T1000 (cell line): ENCODE measurements at regions not wholly inside any gene's neighbourhood (a gene's known extent, or its start where the extent isn't known, plus 50 kb on each side); places are given as distances from the start of the nearest gene placed in this dataset.
"Not testable (repeated sequence)": the region's sequence is repeated elsewhere in the genome, so short reads cannot be mapped to it uniquely, and the experiment has no call there.

ENCODE experiments used
- DNase-seq: peaks from one replicate; lab custom pipeline; 2025; ENCODE audit warnings: mixed read lengths; lab: John Stamatoyannopoulos, UW

- no peak for DNase-seq
These were observed 90.8 kb upstream of the CMC1 start for GRCh38 chr3:28150465-28151206.

DNA sequence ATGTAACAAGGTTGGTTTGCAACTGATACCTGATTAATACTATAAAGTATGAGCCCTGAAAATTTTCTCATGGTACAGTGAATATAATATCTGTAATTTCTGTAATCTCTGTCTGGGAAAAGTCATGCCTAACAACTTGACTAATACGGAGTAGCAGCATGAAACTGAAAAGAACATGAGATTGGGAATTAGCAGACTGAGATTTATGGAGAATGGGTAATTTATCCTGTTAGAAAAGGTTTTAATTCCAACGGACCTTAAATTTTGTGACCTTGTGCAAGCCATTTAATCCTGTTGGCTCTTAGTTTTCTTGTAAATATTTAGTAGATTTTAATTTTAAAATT lies 90.2 kb upstream of the CMC1 start:
- no peak for DNase-seq

DNA sequence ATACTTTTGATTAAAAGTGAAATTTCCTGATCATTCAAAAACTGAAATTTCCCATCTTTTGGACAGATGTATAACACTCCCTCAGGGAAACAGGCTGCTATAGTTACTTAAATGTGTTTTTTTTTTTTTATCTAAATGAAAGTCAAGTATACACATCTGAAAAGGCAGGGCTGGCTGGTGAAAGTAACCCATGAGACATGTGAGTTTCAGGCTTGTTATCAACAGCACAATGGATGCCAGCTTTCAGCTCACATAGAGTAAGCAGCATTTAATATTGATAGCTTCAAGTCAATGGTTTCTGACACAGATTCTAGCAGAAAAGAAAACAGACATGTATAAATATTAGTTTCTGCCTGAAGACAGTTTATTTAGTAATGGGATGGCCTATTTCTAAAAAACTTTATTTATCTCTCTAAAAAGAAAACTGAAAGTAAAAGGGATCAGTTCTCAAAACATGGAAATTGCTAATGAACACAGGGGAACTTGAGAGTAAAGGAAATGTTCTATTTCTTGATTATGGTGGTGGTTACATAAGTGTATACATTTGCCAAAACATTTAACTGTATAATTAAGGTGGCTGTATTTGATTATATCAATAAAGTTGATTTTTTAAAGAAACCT lies 89.7 kb upstream of the CMC1 start:
- no peak for DNase-seq

DNA sequence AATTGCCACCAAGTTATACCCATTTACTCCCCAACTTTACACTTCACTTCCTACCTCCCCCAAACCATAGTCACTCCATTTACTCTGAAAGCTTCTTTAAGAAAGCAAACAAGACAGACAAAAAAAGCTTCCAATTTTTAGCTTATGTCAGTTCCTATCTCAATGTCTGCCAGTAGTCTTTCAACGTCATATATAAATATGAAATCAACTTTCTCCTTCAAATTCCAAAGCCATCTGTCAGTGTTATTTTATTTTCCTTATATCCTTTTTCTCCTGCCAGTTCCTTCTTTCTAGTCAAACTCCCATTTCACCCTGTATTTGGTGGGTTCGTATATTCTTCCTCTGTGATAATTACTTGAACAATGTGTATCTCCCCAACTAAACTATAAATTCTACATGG lies 85.8 kb upstream of the CMC1 start:
- no peak for DNase-seq

- DNase-seq = not testable (repeated sequence)
These were observed 84.8 kb upstream of the CMC1 start for GRCh38 chr3:28156599-28156998.

GRCh38 chr3:28171962-28172361 lies 69.5 kb upstream of the CMC1 start:
- no peak for DNase-seq

DNA sequence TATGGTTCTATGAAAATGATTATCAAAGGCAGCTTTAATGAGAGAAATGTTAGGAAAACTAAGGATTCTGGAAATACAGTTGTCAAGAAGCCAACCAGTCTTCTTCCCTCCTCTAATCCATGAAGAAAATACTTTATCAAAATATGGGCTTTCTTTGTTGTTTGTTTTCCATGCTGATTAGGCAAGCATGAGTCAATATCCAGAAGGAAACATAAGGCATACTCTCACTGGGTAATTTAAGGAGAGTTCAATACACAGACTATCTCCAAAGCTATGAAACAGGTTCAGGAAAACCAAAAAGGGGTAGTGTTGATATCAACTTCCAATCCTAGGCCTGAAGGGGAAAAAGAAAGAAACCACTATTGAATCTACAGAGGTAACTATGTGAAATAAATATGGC lies 68.7 kb upstream of the CMC1 start:
- no peak for DNase-seq

GRCh38 chr3:28173836-28174235 lies 67.6 kb upstream of the CMC1 start:
- no peak for DNase-seq

DNA sequence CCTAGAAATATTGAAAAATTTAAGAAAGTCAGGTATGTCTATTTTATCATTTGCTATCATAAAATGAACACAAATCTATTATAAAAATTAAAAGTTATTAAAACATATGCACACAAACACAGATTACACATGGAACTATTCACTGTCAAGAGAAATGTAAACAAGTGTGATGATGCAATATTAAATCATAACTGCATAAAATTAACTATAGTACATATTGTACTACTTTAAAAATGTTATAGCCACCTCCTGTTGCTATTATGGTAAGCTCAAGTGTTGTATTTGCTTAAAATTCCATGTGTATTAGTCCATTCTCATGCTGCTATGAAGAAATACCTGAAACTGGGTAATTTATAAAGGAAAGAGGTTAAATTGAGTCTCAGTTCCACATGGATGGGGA lies 54.7 kb upstream of the CMC1 start:
- DNase-seq = no peak

DNA sequence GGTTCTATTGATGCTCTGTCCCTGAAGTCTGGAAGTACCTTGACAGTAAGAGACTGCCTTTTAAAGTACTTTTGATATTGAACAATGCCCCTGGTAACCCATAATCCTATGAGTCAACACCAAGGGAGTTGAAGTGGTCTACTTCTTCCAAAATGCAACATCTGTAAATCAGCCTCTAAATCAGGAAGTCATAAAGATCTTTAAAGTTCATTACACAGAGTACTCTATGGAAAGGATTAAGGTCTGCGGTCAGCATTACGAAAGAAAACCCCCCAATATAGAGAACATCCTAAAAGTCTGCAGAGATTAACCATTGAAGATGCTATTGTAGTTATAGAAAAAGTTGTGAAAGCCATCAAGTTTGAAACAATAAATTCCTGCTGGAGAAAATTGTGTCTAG lies 52.7 kb upstream of the CMC1 start:
- DNase-seq = no peak

- no peak for DNase-seq
These were observed 50.1 kb upstream of the CMC1 start for GRCh38 chr3:28191363-28191762.
